Endothelial cell of umbilical vein (primary cell): ENCODE measurements at regions not wholly inside any gene's neighbourhood (a gene's known extent, or its start where the extent isn't known, plus 50 kb on each side); places are given as distances from the start of the nearest gene placed in this dataset.

Experiments
- BruUV-seq: library from RNA; stranded (reverse); fragments of 400-500 nt; replicated peaks from 2 replicates; lab custom pipeline; 2021; lab: Mats Ljungman, UMichigan
- CTCF ChIA-PET: fragments of 300-600, 350-600 bp; sonication (Branson Sonifier 250); formaldehyde crosslinking; loops from one replicate; lab custom pipeline; 2021; ENCODE audit warnings: antibody characterized with exemption, inconsistent platforms; lab: Charles Lee
- POLR2A ChIA-PET: fragments of 300-600, 350-600 bp; sonication (Branson Sonifier 250); formaldehyde crosslinking; loops from one replicate; lab custom pipeline; 2021; ENCODE audit warnings: antibody characterized with exemption, inconsistent platforms; lab: Charles Lee
- DNase-seq: peaks from one replicate; pipeline ENCODE4 v3.0.0-alpha.2; 2011; ENCODE audit warnings: low read depth, low spot score
- FAIRE-seq: peaks from 2 replicates; lab custom pipeline; 2011; peaks lifted over from hg19 to GRCh38; lab: Jason Lieb, UNC
- H2AFZ ChIP-seq: 2 replicates; pipeline ENCODE4 v1.6.0; 2012; ENCODE audit warnings: low read depth, low read length, control low read depth, inconsistent platforms
- H3K27ac ChIP-seq: 2 replicates; pipeline ENCODE4 v1.5.1; 2011; ENCODE audit warnings: low read depth, mild to moderate bottlenecking, control low read depth, low read length, moderate library complexity; ENCODE audit not compliant: insufficient read depth
- H3K27me3 ChIP-seq, 2 experiments: 2 replicates each; pipeline versions ENCODE4 v1.6.0 to v1.6.1; 2011; ENCODE audit warnings: low read length in 2 of 2, mixed read lengths in 1 of 2; ENCODE audit not compliant: control insufficient read depth in 2 of 2, insufficient read depth in 2 of 2
- H3K36me3 ChIP-seq, 2 experiments: 2 replicates in 1 of 2; 3 replicates in 1 of 2; pipeline ENCODE4 v1.5.1; 2011; ENCODE audit warnings: low read length in 2 of 2, mild to moderate bottlenecking in 1 of 2, moderate library complexity in 1 of 2; ENCODE audit not compliant: control insufficient read depth in 2 of 2, insufficient read depth in 2 of 2; ENCODE audit errors: extremely low read depth in 1 of 2
- H3K4me1 ChIP-seq: 3 replicates; pipeline ENCODE4 v1.5.1; 2011; ENCODE audit warnings: mild to moderate bottlenecking, low read length; ENCODE audit not compliant: control insufficient read depth, insufficient read depth; ENCODE audit errors: extremely low read depth
- H3K4me2 ChIP-seq: 2 replicates; pipeline ENCODE4 v1.6.1; 2011; ENCODE audit warnings: low read length, control low read depth, mixed read lengths; ENCODE audit not compliant: insufficient read depth
- H3K4me3 ChIP-seq, 3 experiments: fragments of 200-600 bp in 1 of 3; sonication (generic), shearing (Covaris generic) in 1 of 3; replicated peaks in 1 of 3; 2 replicates each; pipeline ENCODE4 v1.5.1; 2011 to 2016; ENCODE audit warnings: control low read depth in 3 of 3, low read length in 3 of 3, mild to moderate bottlenecking in 2 of 3, inconsistent platforms in 1 of 3, low read depth in 1 of 3, moderate library complexity in 1 of 3; ENCODE audit not compliant: insufficient read depth in 1 of 3
- H3K79me2 ChIP-seq: 2 replicates; pipeline ENCODE4 v1.6.0; 2012; ENCODE audit warnings: low read length, inconsistent platforms; ENCODE audit not compliant: control insufficient read depth, insufficient read depth
- H3K9ac ChIP-seq: replicated peaks from 2 replicates; pipeline ENCODE3; 2011; ENCODE audit warnings: low read length, control low read depth; ENCODE audit not compliant: insufficient read depth; ENCODE audit errors: extremely low read depth
- H3K9me1 ChIP-seq: replicated peaks from 3 replicates; pipeline ENCODE4 v1.6.0; 2011; ENCODE audit warnings: mild to moderate bottlenecking, low read length; ENCODE audit not compliant: control insufficient read depth, insufficient read depth; ENCODE audit errors: extremely low read depth
- H3K9me3 ChIP-seq: replicated peaks from 2 replicates; pipeline ENCODE4 v1.5.1; 2012; ENCODE audit warnings: low read length, inconsistent platforms; ENCODE audit not compliant: control insufficient read depth, insufficient read depth
- H4K20me1 ChIP-seq: replicated peaks from 2 replicates; pipeline ENCODE3; 2011; ENCODE audit warnings: mild to moderate bottlenecking, low read length; ENCODE audit not compliant: control insufficient read depth, insufficient read depth; ENCODE audit errors: extremely low read depth
- EZH2 ChIP-seq: IDR thresholded peaks from 2 replicates; pipeline ENCODE4 v1.6.1; 2012; ENCODE audit warnings: borderline replicate concordance, low read depth, mild to moderate bottlenecking, moderate library complexity, low read length, inconsistent platforms; ENCODE audit not compliant: severe bottlenecking
- FOS ChIP-seq: IDR thresholded peaks from 2 replicates; pipeline ENCODE4 v1.6.1; 2011; ENCODE audit warnings: mild to moderate bottlenecking, low read length, moderate library complexity, borderline replicate concordance; ENCODE audit not compliant: insufficient read depth
- GATA2 ChIP-seq: IDR thresholded peaks from 2 replicates; pipeline ENCODE4 v1.7.0; 2011; ENCODE audit warnings: low read depth, mild to moderate bottlenecking, moderate library complexity, mixed read lengths, low read length; ENCODE audit not compliant: insufficient read length, insufficient read depth
- JUN ChIP-seq: IDR thresholded peaks from 2 replicates; pipeline ENCODE4 v1.6.1; 2011; ENCODE audit warnings: borderline replicate concordance, low read depth; ENCODE audit not compliant: insufficient read length, insufficient read depth
- MYC ChIP-seq: IDR thresholded peaks from one replicate; pipeline ENCODE4 v1.6.1; 2011; ENCODE audit warnings: mild to moderate bottlenecking, low read depth, low read length
- POLR2A ChIP-seq: IDR thresholded peaks from 2 replicates; pipeline ENCODE4 v1.6.1; 2012; ENCODE audit warnings: low read depth, mild to moderate bottlenecking, control low read depth, low read length
- POLR2AphosphoS5 ChIP-seq: IDR thresholded peaks from 2 replicates; pipeline ENCODE4 v1.6.1; 2012; ENCODE audit warnings: low read depth, mild to moderate bottlenecking, control low read depth, low read length, moderate library complexity; ENCODE audit not compliant: insufficient read depth
- dilution Hi-C: fragments of 300-500 bp; cut with MboI; formaldehyde crosslinking; loops from one replicate; pipeline ENCODE4 v1.15.0; 2019; ENCODE audit warnings: low sequenced_read_pairs; ENCODE audit not compliant: extremely low pct_ligation_motif_present
- intact Hi-C: fragments of 100-400 bp; cut with micrococcal nuclease; formaldehyde crosslinking; loops from one replicate; pipeline ENCODE4 v1.10.0; 2022
- TF ChIP-seq, protein P1 (sequence below), 2 donors: IDR thresholded peaks; 1 replicate in 1 of 2; 2 replicates in 1 of 2; pipeline ENCODE4 v1.5.1; 2011; ENCODE audit warnings: low read length in 2 of 2, mild to moderate bottlenecking in 2 of 2, moderate library complexity in 2 of 2, control low read depth in 1 of 2, inconsistent platforms in 1 of 2, low read depth in 1 of 2; ENCODE audit not compliant: insufficient read depth in 1 of 2; ENCODE audit errors: extremely low read depth in 1 of 2
- TF ChIP-seq, protein P2 (sequence below): IDR thresholded peaks from 2 replicates; pipeline ENCODE4 v1.6.1; 2011; ENCODE audit not compliant: insufficient read depth, insufficient read length

DNA sequence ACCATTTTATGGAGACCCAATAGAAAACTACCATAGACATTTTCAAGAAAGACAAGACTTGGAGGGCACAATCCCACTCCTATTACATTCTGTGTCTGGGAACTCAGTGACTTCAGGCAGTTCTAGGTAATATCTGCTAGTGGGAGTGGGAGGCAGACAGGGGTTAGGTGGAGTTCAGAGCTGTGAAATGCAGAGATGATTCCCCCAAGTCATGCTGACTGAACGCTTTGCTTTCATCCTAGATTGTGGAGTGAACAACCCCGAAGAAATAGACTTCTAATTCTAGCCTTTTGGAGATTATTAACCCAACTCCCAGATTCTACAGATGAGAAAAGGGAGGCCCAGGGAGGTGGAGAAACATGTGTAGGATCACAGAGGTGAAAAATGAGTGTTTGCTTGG lies 437.8 kb upstream of the CADM1 start:
- Histone ChIP-seq H3K9ac (no peak overlapping the region), H3K4me1 (no peaks in the 10 kb centered on the region), H2AFZ (no peak overlapping the region), H3K27me3 (no peaks in the 10 kb centered on the region), H3K79me2 (no peaks in the 10 kb centered on the region), H3K9me1 (no peaks in the 10 kb centered on the region), H4K20me1 (no peaks in the 10 kb centered on the region), H3K4me2 (no peak overlapping the region), H3K36me3 (no peaks in the 10 kb centered on the region), H3K27ac (no peak overlapping the region), H3K9me3 (peaks cover 2% of the 10 kb centered on the region), H3K4me3 (no peak overlapping the region)
- dilution Hi-C loops, result no loop called here
- CTCF ChIA-PET, result no interaction called here
- FAIRE-seq, result no peak
- DNase-seq, result no peak
- BruUV-seq, result no TSS peak
- intact Hi-C loops, result no loop called here
- TF ChIP-seq GATA2, result no peak
- TF ChIP-seq, protein P1, sequence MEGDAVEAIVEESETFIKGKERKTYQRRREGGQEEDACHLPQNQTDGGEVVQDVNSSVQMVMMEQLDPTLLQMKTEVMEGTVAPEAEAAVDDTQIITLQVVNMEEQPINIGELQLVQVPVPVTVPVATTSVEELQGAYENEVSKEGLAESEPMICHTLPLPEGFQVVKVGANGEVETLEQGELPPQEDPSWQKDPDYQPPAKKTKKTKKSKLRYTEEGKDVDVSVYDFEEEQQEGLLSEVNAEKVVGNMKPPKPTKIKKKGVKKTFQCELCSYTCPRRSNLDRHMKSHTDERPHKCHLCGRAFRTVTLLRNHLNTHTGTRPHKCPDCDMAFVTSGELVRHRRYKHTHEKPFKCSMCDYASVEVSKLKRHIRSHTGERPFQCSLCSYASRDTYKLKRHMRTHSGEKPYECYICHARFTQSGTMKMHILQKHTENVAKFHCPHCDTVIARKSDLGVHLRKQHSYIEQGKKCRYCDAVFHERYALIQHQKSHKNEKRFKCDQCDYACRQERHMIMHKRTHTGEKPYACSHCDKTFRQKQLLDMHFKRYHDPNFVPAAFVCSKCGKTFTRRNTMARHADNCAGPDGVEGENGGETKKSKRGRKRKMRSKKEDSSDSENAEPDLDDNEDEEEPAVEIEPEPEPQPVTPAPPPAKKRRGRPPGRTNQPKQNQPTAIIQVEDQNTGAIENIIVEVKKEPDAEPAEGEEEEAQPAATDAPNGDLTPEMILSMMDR (IDR thresholded peaks at IDR 0.05; ENCODE audit: extremely low read depth in 1 of 2, insufficient read depth in 1 of 2, low read depth in 1 of 2, low read length in 2 of 2), result no peak
- no peak for TF ChIP-seq POLR2AphosphoS5
- no peak for TF ChIP-seq POLR2A
- no peak for TF ChIP-seq FOS
- no peak for TF ChIP-seq MYC
- no peak for TF ChIP-seq JUN
- TF ChIP-seq, protein P2, sequence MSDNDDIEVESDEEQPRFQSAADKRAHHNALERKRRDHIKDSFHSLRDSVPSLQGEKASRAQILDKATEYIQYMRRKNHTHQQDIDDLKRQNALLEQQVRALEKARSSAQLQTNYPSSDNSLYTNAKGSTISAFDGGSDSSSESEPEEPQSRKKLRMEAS, result no peak
- no peak for TF ChIP-seq EZH2
- POLR2A ChIA-PET, result no interaction called here
